Type B pancreatic cell (in vitro differentiated cells): ENCODE measurements at regions not wholly inside any gene's neighbourhood (a gene's known extent, or its start where the extent isn't known, plus 50 kb on each side); places are given as distances from the start of the nearest gene placed in this dataset.
A peak's percentile ranks its signal among the peaks of the same experiment; 100 is the strongest.

Experiments used
- DNase-seq: peaks from one replicate; pipeline ENCODE4 v3.0.0; 2021; ENCODE audit warnings: mixed read lengths; ENCODE audit not compliant: unreplicated experiment; ENCODE audit errors: extremely low spot score
- H3K27ac Mint-ChIP-seq: 2 replicates; pipeline ENCODE4 v1.8.0; 2021; ENCODE audit warnings: mild to moderate bottlenecking, mixed read lengths
- H3K27me3 Mint-ChIP-seq: 2 replicates; pipeline ENCODE4 v1.8.0; 2021; ENCODE audit warnings: mixed read lengths
- H3K36me3 Mint-ChIP-seq: 2 replicates; pipeline ENCODE4 v1.8.0; 2021; ENCODE audit warnings: mixed read lengths
- H3K4me1 Mint-ChIP-seq: one replicate; pipeline ENCODE4 v1.8.0; 2021; ENCODE audit warnings: mixed read lengths; ENCODE audit not compliant: unreplicated experiment
- H3K4me3 Mint-ChIP-seq: 2 replicates; pipeline ENCODE4 v1.8.0; 2021; ENCODE audit warnings: mild to moderate bottlenecking, mixed read lengths
- H3K9me3 Mint-ChIP-seq: 2 replicates; pipeline ENCODE4 v1.8.0; 2021; ENCODE audit warnings: mixed read lengths
- CTCF ChIP-seq: fragments of 200-600 bp; sonication (generic); conservative IDR thresholded peaks from 2 replicates; pipeline ENCODE4 v1.5.0; 2021; ENCODE audit warnings: antibody characterized with exemption, mild to moderate bottlenecking

- no peak for DNase-seq
- peak overlapping the region; percentile 54 for H3K4me3 Mint-ChIP-seq
- no peaks in the 10 kb centered on the region for H3K9me3 Mint-ChIP-seq
- TF ChIP-seq CTCF: no peak
- peak overlapping the region; percentile 76 for H3K27ac Mint-ChIP-seq
- H3K4me1 Mint-ChIP-seq: peaks cover 41% of the 10 kb centered on the region
- no peaks in the 10 kb centered on the region for H3K36me3 Mint-ChIP-seq
- no peaks in the 10 kb centered on the region for H3K27me3 Mint-ChIP-seq
Observed at GRCh38 chr14:100381395-100382105, 58.4 kb downstream of the SLC25A47 start.

DNA sequence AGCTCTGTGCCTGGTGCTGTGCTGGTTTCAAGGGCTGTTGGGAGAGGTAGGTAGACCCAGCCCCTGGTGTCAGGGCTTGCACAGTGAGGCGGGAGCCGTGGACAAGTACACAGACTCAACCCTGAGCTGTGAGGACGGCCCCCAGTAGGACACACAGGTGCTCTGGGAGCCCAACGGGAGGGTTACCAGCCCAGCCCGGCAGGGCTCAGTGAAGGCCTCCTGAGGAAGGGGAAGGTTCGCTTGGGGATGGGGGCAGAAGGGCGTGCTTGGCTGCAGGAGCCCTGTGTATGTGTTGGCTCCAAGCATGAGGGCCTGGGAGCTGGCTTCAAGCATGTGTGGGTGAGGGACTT lies 58.9 kb downstream of the SLC25A47 start:
- Mint-ChIP-seq H3K36me3 (no peaks in the 10 kb centered on the region), H3K4me3 (peak overlapping the region; percentile 54), H3K27ac (peak overlapping the region; percentile 76), H3K4me1 (peaks cover 41% of the 10 kb centered on the region), H3K9me3 (no peaks in the 10 kb centered on the region), H3K27me3 (no peaks in the 10 kb centered on the region)
- DNase-seq: no peak
- TF ChIP-seq CTCF: no peak

DNA sequence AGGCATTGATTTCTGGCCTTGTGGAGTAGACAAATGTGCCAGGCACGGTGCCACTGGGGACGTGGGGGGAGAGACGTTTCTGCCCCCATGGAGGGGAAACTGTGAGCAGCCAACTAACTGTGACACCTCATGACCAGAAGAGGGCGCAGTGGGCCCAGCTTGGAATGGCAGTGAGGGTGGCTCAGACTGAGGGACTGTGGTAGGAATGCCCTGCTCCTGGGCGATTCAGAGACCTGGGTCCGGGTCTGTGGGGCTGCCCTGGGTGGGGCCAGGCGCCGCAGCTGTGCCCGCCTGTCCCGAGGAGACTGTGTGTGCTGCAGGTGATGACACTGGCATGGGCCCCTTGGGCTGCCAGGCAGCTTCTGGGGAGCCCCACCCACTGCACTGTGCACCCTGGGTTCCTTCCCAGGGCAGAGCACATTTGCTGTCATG lies 60.6 kb downstream of the SLC25A47 start:
- no peak for DNase-seq
- H3K27me3 Mint-ChIP-seq: no peaks in the 10 kb centered on the region
- no peak overlapping the region for H3K27ac Mint-ChIP-seq
- H3K4me1 Mint-ChIP-seq: peaks cover 46% of the 10 kb centered on the region
- H3K36me3 Mint-ChIP-seq: no peaks in the 10 kb centered on the region
- no peak overlapping the region for H3K4me3 Mint-ChIP-seq
- peak; percentile 88 for TF ChIP-seq CTCF
- H3K9me3 Mint-ChIP-seq: no peaks in the 10 kb centered on the region

DNA sequence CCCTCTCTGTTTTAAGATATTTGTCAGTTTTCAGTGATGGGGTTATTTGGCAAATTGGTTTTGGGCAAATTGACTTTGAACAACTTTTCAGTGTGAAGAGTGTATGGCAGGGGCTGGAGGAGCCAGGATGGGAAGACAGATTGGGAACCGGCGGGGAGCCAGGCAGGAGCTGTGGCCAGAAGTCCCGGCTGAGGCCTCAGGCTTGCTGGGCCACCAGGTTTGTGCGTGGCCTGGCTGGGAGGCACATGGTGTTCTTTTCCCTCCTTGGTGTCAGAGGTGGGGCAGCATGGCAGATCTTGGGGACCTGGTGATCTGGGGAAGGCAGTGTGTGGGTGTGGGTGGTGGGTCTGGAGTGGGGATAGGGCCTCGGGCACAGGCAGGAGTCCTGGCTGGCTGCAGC lies 61.1 kb downstream of the SLC25A47 start:
- H3K4me1 Mint-ChIP-seq: peaks cover 51% of the 10 kb centered on the region

GRCh38 chr14:100384819-100385813 lies 62.0 kb downstream of the SLC25A47 start:
- peak overlapping the region; percentile 54 for H3K27ac Mint-ChIP-seq
- no peak for DNase-seq
- no peaks in the 10 kb centered on the region for H3K36me3 Mint-ChIP-seq
- H3K4me3 Mint-ChIP-seq: peak overlapping the region; percentile 62
- no peaks in the 10 kb centered on the region for H3K9me3 Mint-ChIP-seq
- peak; percentile 79 for TF ChIP-seq CTCF
- H3K27me3 Mint-ChIP-seq: no peaks in the 10 kb centered on the region
- peaks cover 56% of the 10 kb centered on the region for H3K4me1 Mint-ChIP-seq

More for the DNA sequence above, 61.1 kb downstream of the SLC25A47 start:
- DNase-seq: no peak
- no peak for TF ChIP-seq CTCF
- Mint-ChIP-seq H3K4me3 (no peak overlapping the region), H3K27ac (no peak overlapping the region), H3K27me3 (no peaks in the 10 kb centered on the region), H3K9me3 (no peaks in the 10 kb centered on the region), H3K36me3 (no peaks in the 10 kb centered on the region)
